Mucosa of rectum (tissue), 2 donors: ENCODE measurements at regions not wholly inside any gene's neighbourhood (a gene's known extent, or its start where the extent isn't known, plus 50 kb on each side); places are given as distances from the start of the nearest gene placed in this dataset.

Experiments used
- H3K27ac ChIP-seq, 2 donors: one replicate each; pipeline ENCODE4 v1.7.0; 2013; ENCODE audit warnings: inconsistent platforms in 2 of 2, low read depth in 2 of 2, low read length in 2 of 2
- H3K27me3 ChIP-seq, 2 donors: one replicate each; pipeline ENCODE4 v1.7.0; 2013; ENCODE audit warnings: low read length in 2 of 2; ENCODE audit not compliant: control insufficient read depth in 2 of 2, insufficient read depth in 2 of 2
- H3K36me3 ChIP-seq, 2 donors: one replicate each; pipeline ENCODE4 v1.7.0; 2013; ENCODE audit warnings: low read length in 2 of 2; ENCODE audit not compliant: control insufficient read depth in 2 of 2, insufficient read depth in 2 of 2
- H3K4me1 ChIP-seq, 2 donors: one replicate each; pipeline ENCODE4 v1.7.0; 2013; ENCODE audit warnings: low read length in 2 of 2, mild to moderate bottlenecking in 1 of 2; ENCODE audit not compliant: control insufficient read depth in 2 of 2, insufficient read depth in 2 of 2
- H3K4me3 ChIP-seq, 2 donors: one replicate each; pipeline ENCODE4 v1.7.0; 2013; ENCODE audit warnings: low read length in 2 of 2
- H3K9ac ChIP-seq, 2 donors: one replicate each; pipeline ENCODE4 v1.7.0; 2013; ENCODE audit warnings: low read length in 2 of 2, low read depth in 1 of 2, mild to moderate bottlenecking in 1 of 2
- H3K9me3 ChIP-seq, 2 donors: one replicate each; pipeline ENCODE4 v1.7.0; 2013; ENCODE audit warnings: low read length in 2 of 2; ENCODE audit not compliant: control insufficient read depth in 2 of 2
- donor health status: healthy.
- donor health status: Normal muscosa, but diverticular disease.

GRCh38 chr13:73975767-73976166 lies 158.4 kb downstream of the KLF12 start:
- Histone ChIP-seq H3K9me3 (no peaks in the 10 kb centered on the region), H3K36me3 (no peaks in the 10 kb centered on the region), H3K27me3 (no peaks in the 10 kb centered on the region), H3K27ac (no peak overlapping the region), H3K9ac (no peak overlapping the region), H3K4me3 (no peak overlapping the region), H3K4me1 (no peaks in the 10 kb centered on the region)

- Histone ChIP-seq H3K36me3 (no peaks in the 10 kb centered on the region), H3K4me3 (no peak overlapping the region), H3K9me3 (no peaks in the 10 kb centered on the region), H3K27me3 (no peaks in the 10 kb centered on the region), H3K27ac (no peak overlapping the region), H3K4me1 (no peaks in the 10 kb centered on the region), H3K9ac (no peak overlapping the region)
Measured at GRCh38 chr13:73974051-73974450, 160.2 kb downstream of the KLF12 start.

- Histone ChIP-seq H3K9me3 (no peaks in the 10 kb centered on the region), H3K4me1 (no peaks in the 10 kb centered on the region), H3K9ac (no peak overlapping the region), H3K27ac (no peak overlapping the region), H3K36me3 (no peaks in the 10 kb centered on the region), H3K27me3 (no peaks in the 10 kb centered on the region), H3K4me3 (no peak overlapping the region)
Measured at GRCh38 chr13:73973156-73973555, 161.0 kb downstream of the KLF12 start.

GRCh38 chr13:73972545-73972944 lies 161.7 kb downstream of the KLF12 start:
- H3K27me3 ChIP-seq = no peaks in the 10 kb centered on the region
- H3K36me3 ChIP-seq = no peaks in the 10 kb centered on the region
- no peak overlapping the region for H3K27ac ChIP-seq
- H3K9me3 ChIP-seq = no peaks in the 10 kb centered on the region
- no peak overlapping the region for H3K4me3 ChIP-seq
- H3K4me1 ChIP-seq = no peaks in the 10 kb centered on the region
- no peak overlapping the region for H3K9ac ChIP-seq

- Histone ChIP-seq H3K27ac (no peak overlapping the region), H3K9me3 (no peaks in the 10 kb centered on the region), H3K4me1 (no peaks in the 10 kb centered on the region), H3K36me3 (no peaks in the 10 kb centered on the region), H3K9ac (no peak overlapping the region), H3K4me3 (no peak overlapping the region), H3K27me3 (no peaks in the 10 kb centered on the region)
Measured at GRCh38 chr13:73971481-73971880, 162.7 kb downstream of the KLF12 start.

- no peaks in the 10 kb centered on the region for H3K9me3 ChIP-seq
- no peak overlapping the region for H3K4me3 ChIP-seq
- H3K27me3 ChIP-seq = no peaks in the 10 kb centered on the region
- no peak overlapping the region for H3K27ac ChIP-seq
- H3K9ac ChIP-seq = no peak overlapping the region
- no peaks in the 10 kb centered on the region for H3K4me1 ChIP-seq
- no peaks in the 10 kb centered on the region for H3K36me3 ChIP-seq
Measured at GRCh38 chr13:73970421-73971055, 163.7 kb downstream of the KLF12 start.

GRCh38 chr13:73967397-73968165 lies 166.6 kb downstream of the KLF12 start:
- Histone ChIP-seq H3K27ac (no peak overlapping the region), H3K9ac (no peak overlapping the region), H3K4me1 (no peaks in the 10 kb centered on the region), H3K9me3 (no peaks in the 10 kb centered on the region), H3K4me3 (no peak overlapping the region), H3K36me3 (no peaks in the 10 kb centered on the region), H3K27me3 (no peaks in the 10 kb centered on the region)

GRCh38 chr13:73966331-73966730 lies 167.9 kb downstream of the KLF12 start:
- Histone ChIP-seq H3K36me3 (no peaks in the 10 kb centered on the region), H3K9me3 (no peaks in the 10 kb centered on the region), H3K4me3 (no peak overlapping the region), H3K27ac (no peak overlapping the region), H3K27me3 (no peaks in the 10 kb centered on the region), H3K9ac (no peak overlapping the region), H3K4me1 (no peaks in the 10 kb centered on the region)

- Histone ChIP-seq H3K9ac (no peak overlapping the region), H3K27ac (no peak overlapping the region), H3K9me3 (no peaks in the 10 kb centered on the region), H3K27me3 (no peaks in the 10 kb centered on the region), H3K4me1 (no peaks in the 10 kb centered on the region), H3K4me3 (no peak overlapping the region), H3K36me3 (no peaks in the 10 kb centered on the region)
Measured at GRCh38 chr13:73962284-73962683, 171.9 kb downstream of the KLF12 start.

- Histone ChIP-seq H3K9ac (no peak overlapping the region), H3K4me1 (no peaks in the 10 kb centered on the region), H3K4me3 (no peak overlapping the region), H3K27me3 (no peaks in the 10 kb centered on the region), H3K36me3 (no peaks in the 10 kb centered on the region), H3K27ac (no peak overlapping the region), H3K9me3 (no peaks in the 10 kb centered on the region)
Measured at GRCh38 chr13:73961181-73961580, 173.0 kb downstream of the KLF12 start.
